HG03039 (cell line): ENCODE measurements at regions not wholly inside any gene's neighbourhood (a gene's known extent, or its start where the extent isn't known, plus 50 kb on each side); places are given as distances from the start of the nearest gene placed in this dataset.

Experiments
- ATAC-seq: cut with Tn5 transposase; IDR thresholded peaks from one replicate; pipeline ENCODE4 v1.9.1; 2021; ENCODE audit warnings: mild to moderate bottlenecking, moderate library complexity; ENCODE audit not compliant: unreplicated experiment

GRCh38 chr10:83562381-83562780, 576.9 kb upstream of the GHITM start:
- no peak for ATAC-seq

GRCh38 chr10:83564889-83565588, 574.3 kb upstream of the GHITM start:
- no peak for ATAC-seq

GRCh38 chr10:83572036-83572435, 567.3 kb upstream of the GHITM start:
- ATAC-seq, result no peak

- no peak for ATAC-seq
Measured at GRCh38 chr10:83574770-83575169, 564.5 kb upstream of the GHITM start.

GRCh38 chr10:83577421-83577820, 561.9 kb upstream of the GHITM start:
- no peak for ATAC-seq

GRCh38 chr10:83580373-83581012, 558.8 kb upstream of the GHITM start:
- ATAC-seq, result no peak

GRCh38 chr10:83582407-83583095, 556.8 kb upstream of the GHITM start:
- ATAC-seq, result no peak

- ATAC-seq, result no peak
Measured at GRCh38 chr10:83585686-83586085, 553.6 kb upstream of the GHITM start.

- no peak for ATAC-seq
Measured at GRCh38 chr10:83592337-83592935, 546.9 kb upstream of the GHITM start.

- ATAC-seq, result peak; percentile 99
Measured at GRCh38 chr10:83603708-83604107, 535.6 kb upstream of the GHITM start.

- no peak for ATAC-seq
Measured at GRCh38 chr10:83605783-83606630, 533.3 kb upstream of the GHITM start.

- no peak for ATAC-seq
Measured at GRCh38 chr10:83607959-83608745, 531.2 kb upstream of the GHITM start.

- ATAC-seq, result no peak
Measured at GRCh38 chr10:83612050-83612449, 527.3 kb upstream of the GHITM start.

GRCh38 chr10:83612746-83613145, 526.6 kb upstream of the GHITM start:
- ATAC-seq, result no peak

GRCh38 chr10:83617172-83617571, 522.1 kb upstream of the GHITM start:
- no peak for ATAC-seq

- no peak for ATAC-seq
Measured at GRCh38 chr10:83617692-83618545, 521.4 kb upstream of the GHITM start.

- no peak for ATAC-seq
Measured at GRCh38 chr10:83625831-83626360, 513.4 kb upstream of the GHITM start.

GRCh38 chr10:83632701-83633100, 506.6 kb upstream of the GHITM start:
- no peak for ATAC-seq

GRCh38 chr10:83633547-83633946, 505.8 kb upstream of the GHITM start:
- ATAC-seq, result no peak
